ENCODE measurements at regions not wholly inside any gene's neighbourhood (a gene's known extent, or its start where the extent isn't known, plus 50 kb on each side); places are given as distances from the start of the nearest gene placed in this dataset.

- no peak; the same call in 1 of the 2 replicates for TF ChIP-seq CTCF (conservative IDR thresholded peaks at IDR 0.05; ENCODE audit: low read length)
- TF ChIP-seq EZH2phosphoT487 (IDR thresholded peaks at IDR 0.05; ENCODE audit: borderline replicate concordance): no peak
Observed at GRCh38 chr9:106704056-106704615, 158.8 kb upstream of the ZNF462 start.

Measured in Loucy (cell line).